SIG-M5 (cell line): ENCODE measurements at regions not wholly inside any gene's neighbourhood (a gene's known extent, or its start where the extent isn't known, plus 50 kb on each side); places are given as distances from the start of the nearest gene placed in this dataset.
"Not testable (repeated sequence)": the region's sequence is repeated elsewhere in the genome, so short reads cannot be mapped to it uniquely, and the experiment has no call there.

Experiments used
- DNase-seq: peaks from one replicate; lab custom pipeline; 2025; lab: John Stamatoyannopoulos, UW

GRCh38 chr21:19065164-19065563 lies 661.6 kb upstream of the TMPRSS15 start:
- DNase-seq, result no peak

- DNase-seq, result no peak
These were observed 672.4 kb upstream of the TMPRSS15 start for GRCh38 chr21:19076031-19076430.

- DNase-seq, result no peak
These were observed 706.1 kb upstream of the TMPRSS15 start for GRCh38 chr21:19109694-19110093.

DNA sequence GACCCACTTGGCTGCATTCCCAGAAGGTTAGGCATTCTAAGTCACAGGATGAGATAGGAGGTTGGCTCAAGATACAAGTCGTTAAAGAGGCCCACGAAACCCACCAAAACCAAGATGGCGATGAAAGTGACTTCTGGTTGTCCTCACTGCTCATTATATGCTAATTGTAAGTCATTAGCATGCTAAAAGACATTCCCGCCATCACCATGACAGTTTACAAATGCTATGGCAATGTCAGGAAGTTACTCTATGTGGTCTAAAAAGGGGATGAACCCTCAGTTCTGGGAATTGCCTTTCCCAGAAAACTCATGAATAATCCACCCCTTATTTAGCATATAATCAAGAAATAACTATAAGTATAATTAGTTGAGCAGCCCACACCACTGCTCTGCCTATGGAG lies 715.7 kb upstream of the TMPRSS15 start:
- DNase-seq, result not testable (repeated sequence)

GRCh38 chr21:19120591-19120990 lies 717.0 kb upstream of the TMPRSS15 start:
- no peak for DNase-seq

- no peak for DNase-seq
These were observed 718.8 kb upstream of the TMPRSS15 start for GRCh38 chr21:19122356-19122755.

DNA sequence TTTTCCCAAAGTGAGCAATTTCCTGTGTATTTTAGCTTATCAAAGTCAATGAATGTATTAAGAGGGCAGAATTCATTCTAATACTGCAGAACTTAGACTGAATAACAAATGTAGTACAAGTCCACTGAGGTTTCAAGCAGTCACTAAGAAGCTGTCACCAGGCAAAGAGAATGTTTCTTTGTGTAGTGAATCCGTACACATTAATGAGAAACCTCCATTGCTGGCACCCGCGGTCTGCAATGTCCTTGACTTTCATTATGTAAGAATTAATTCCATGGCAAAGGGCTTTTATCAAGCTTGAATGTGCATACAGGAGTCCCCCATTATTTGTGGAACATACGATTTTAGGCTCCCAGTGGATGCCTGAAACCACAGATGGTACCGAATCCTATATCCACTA lies 719.5 kb upstream of the TMPRSS15 start:
- DNase-seq, result no peak

DNA sequence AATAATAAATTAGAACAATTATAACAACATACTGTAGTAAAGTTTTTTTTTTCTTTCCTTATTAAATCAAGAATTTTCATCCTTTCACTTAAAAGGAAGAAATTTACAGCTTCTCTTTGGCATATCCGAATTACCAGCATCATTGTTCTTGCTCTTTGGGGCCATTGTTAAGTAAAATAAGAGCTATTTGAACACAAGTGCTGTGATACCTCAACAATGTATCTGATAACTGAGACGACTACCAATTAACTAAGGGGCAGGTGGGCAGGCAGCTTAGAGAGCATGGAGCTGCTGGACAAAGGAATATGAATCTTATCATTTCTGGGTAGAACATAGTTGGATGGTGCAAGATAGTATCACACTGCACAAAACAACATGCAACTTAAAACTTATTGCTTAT lies 719.9 kb upstream of the TMPRSS15 start:
- no peak for DNase-seq

- DNase-seq, result no peak
These were observed 721.1 kb upstream of the TMPRSS15 start for GRCh38 chr21:19124691-19125090.

GRCh38 chr21:19130379-19131028 lies 726.9 kb upstream of the TMPRSS15 start:
- DNase-seq, result no peak

DNA sequence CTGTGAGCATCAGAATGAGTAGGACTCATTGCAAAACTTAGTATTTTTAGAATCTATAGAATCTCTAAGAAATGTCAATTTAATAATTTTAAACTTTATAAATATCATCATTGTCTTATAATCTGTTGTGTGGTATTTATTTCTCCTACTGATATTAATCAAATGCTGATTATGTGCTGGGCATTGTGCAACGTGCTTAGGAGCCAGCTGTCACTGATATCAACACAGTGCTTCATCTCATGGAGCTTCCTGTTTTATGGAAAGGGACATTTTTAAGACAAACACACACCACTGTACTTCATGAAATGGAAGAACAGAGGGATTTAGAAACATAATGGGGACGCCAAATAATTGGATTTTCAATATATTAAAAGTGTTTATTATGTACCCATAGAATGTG lies 737.9 kb upstream of the TMPRSS15 start:
- DNase-seq, result no peak

DNA sequence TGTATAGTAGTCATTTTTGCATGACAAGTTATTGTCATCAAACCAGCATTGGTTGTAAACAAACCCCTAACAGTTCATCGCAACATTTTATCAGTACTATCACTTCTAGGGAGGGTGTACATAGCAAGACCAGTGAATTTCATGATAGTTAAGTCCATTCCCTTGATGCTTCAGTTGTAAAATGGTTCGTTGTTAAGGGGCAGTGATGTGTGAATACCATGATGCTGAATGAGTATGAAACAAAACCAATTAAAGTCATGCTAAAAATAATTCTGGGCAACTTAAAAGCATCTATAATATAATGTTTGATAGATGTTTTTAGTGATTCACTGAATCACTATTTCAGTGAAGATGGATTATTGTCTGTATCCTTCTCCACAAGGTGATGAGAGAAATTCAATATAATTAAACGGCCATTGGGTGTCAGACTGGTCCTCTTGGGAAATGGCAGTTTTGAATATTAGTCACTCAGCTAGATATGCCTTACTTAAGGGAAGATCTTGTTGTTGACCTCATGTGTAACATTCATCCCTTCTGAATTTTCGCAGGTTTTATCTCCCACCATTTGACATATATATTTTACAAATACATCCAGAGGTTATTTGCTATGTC lies 742.2 kb upstream of the TMPRSS15 start:
- no peak for DNase-seq

- DNase-seq, result no peak
These were observed 744.5 kb upstream of the TMPRSS15 start for GRCh38 chr21:19148056-19148455.

DNA sequence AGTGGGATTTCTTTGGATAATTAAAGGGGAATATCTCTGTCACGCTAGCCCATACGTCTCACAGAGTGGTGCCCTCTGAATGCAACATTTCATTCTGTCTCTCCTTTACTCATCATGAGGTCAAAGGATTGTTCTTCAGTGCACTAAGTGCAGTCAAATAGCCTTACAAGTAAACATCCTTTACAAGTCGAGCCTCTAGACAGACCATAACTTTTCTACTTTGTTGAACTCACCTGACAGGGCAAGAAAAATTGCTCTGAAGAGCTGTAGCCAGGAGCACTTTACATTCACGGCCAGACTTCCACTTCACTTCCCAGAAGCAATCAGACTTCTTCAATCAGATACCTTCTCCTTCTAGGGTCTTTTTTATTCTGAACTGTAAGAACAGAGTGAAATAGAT lies 768.0 kb upstream of the TMPRSS15 start:
- DNase-seq, result no peak

DNA sequence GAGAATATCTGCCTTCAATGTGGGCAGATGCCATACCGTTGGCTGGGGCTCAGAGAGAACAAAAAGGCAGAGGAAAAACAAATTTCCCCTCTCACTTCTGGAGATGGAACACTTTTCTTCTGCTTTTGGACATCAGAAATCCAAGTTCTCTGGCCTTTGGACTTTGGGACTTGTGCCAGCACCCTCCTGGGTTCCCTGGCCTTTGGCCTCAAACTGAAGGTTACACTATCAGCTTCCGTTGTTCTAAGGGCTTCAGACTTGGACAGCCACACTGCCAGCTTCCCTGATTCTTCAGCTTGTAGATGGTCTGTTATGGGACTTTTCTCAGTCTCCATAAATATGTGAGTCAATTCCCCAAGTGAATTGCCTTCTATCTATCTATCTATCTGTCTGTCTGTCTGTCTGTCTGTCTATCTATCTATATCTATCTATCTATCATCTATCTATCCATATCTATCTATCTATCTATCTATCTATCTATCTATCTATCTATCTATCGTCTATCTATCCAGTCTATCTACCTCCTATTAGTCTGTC lies 778.1 kb upstream of the TMPRSS15 start:
- no peak for DNase-seq

- no peak for DNase-seq
These were observed 794.4 kb upstream of the TMPRSS15 start for GRCh38 chr21:19197950-19198349.

DNA sequence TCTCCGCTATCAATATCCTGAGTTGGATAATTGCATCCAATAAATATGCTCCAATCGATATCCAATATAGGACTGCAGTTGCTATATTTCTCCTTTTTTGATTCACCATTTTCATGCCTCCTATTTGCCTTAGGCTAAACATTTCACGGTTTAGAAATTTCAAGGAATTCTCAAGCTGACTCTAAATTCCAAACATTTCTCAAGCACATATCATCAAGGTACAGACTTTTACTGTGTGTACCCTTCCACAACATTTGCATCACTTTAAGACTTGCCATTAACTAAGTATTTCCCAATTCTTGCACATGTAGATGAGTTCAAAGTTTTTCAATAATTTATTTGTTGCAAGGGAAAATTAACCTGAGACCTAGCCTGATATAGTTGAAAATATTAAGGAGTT lies 795.2 kb upstream of the TMPRSS15 start:
- DNase-seq, result no peak

DNA sequence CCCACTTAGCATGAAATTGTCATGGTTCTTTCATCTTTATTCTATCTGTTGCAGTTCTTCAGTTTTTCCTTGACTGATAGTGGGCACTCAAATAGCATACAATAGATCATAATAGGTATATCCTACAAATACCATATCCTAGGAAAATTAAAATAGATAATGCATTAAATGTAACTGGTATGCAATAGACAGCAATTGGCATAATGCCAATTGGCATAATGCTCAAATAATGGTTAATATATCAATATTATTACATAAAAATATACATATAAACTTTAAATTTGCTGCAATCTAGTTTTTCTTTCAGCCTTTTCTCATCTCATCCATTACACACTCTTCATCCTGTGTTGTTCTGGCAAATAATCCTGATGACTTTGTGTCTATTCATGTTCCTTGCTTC lies 814.6 kb upstream of the TMPRSS15 start:
- DNase-seq, result no peak

GRCh38 chr21:19224090-19224489 lies 820.5 kb upstream of the TMPRSS15 start:
- no peak for DNase-seq

GRCh38 chr21:19228226-19228625 lies 824.6 kb upstream of the TMPRSS15 start:
- no peak for DNase-seq

- not testable (repeated sequence) for DNase-seq
These were observed 830.3 kb upstream of the TMPRSS15 start for GRCh38 chr21:19233841-19234240.

GRCh38 chr21:19236209-19236608 lies 832.6 kb upstream of the TMPRSS15 start:
- no peak for DNase-seq

DNA sequence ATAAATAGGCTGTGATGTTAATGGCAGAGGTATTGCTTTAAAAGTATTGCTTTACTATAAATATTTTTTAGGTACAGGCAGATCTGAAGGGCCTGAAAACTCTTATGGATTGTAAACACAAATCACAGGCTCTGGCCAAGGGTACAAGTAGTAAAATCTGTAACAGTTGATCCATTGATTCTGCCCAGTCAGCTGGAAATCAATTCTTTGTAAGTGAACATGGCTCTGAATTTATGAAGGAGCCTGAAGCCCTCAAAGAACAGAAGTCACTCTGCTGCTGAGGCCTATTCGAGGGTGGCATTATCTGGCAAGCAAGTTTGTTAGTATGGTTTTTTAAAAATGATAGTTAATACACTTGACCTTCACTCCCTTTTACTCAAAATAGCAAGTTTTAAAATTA lies 834.0 kb upstream of the TMPRSS15 start:
- no peak for DNase-seq

GRCh38 chr21:19239696-19240095 lies 836.1 kb upstream of the TMPRSS15 start:
- no peak for DNase-seq
